ENCODE measurements at regions not wholly inside any gene's neighbourhood (a gene's known extent, or its start where the extent isn't known, plus 50 kb on each side); places are given as distances from the start of the nearest gene placed in this dataset.

GRCh38 chr17:73776351-73777130 lies 132.3 kb upstream of the SDK2 start:
- Histone ChIP-seq H3K36me3 (ENCODE audit: control insufficient read depth, insufficient read depth, low read length) (no peaks in the 10 kb centered on the region), H3K27me3 (replicated peaks; ENCODE audit: control insufficient read depth, insufficient read depth, low read length, poor library complexity, severe bottlenecking) (no peaks in the 10 kb centered on the region), H3K9me3 (ENCODE audit: control insufficient read depth, low read length) (no peaks in the 10 kb centered on the region)

GRCh38 chr17:73777131-73777449 lies 132.8 kb upstream of the SDK2 start:
- Histone ChIP-seq H3K36me3 (ENCODE audit: control insufficient read depth, insufficient read depth, low read length) (no peaks in the 10 kb centered on the region), H3K9me3 (ENCODE audit: control insufficient read depth, low read length) (no peaks in the 10 kb centered on the region), H3K27me3 (replicated peaks; ENCODE audit: control insufficient read depth, insufficient read depth, low read length, poor library complexity, severe bottlenecking) (no peaks in the 10 kb centered on the region), H3K27ac (ENCODE audit: insufficient read depth, low read length, poor library complexity, severe bottlenecking) (no peak overlapping the region), H3K4me3 (ENCODE audit: insufficient read depth, low read depth, low read length, poor library complexity, severe bottlenecking) (no peak overlapping the region), H3K4me1 (ENCODE audit: control insufficient read depth, insufficient read depth, low read length, poor library complexity, severe bottlenecking) (no peaks in the 10 kb centered on the region)
- no peak for DNase-seq

More at GRCh38 chr17:73776351-73777130, 132.3 kb upstream of the SDK2 start:
- no peak overlapping the region for H3K27ac ChIP-seq (ENCODE audit: insufficient read depth, low read length, poor library complexity, severe bottlenecking)
- no peaks in the 10 kb centered on the region for H3K4me1 ChIP-seq (ENCODE audit: control insufficient read depth, insufficient read depth, low read length, poor library complexity, severe bottlenecking)
- DNase-seq = no peak
- H3K4me3 ChIP-seq (ENCODE audit: insufficient read depth, low read depth, low read length, poor library complexity, severe bottlenecking) = no peak overlapping the region

GRCh38 chr17:73782231-73782630 lies 138.0 kb upstream of the SDK2 start:
- H3K9me3 ChIP-seq (ENCODE audit: control insufficient read depth, low read length) = no peaks in the 10 kb centered on the region
- no peak for DNase-seq
- H3K4me3 ChIP-seq (ENCODE audit: insufficient read depth, low read depth, low read length, poor library complexity, severe bottlenecking) = no peak overlapping the region
- no peaks in the 10 kb centered on the region for H3K36me3 ChIP-seq (ENCODE audit: control insufficient read depth, insufficient read depth, low read length)
- H3K27me3 ChIP-seq (replicated peaks; ENCODE audit: control insufficient read depth, insufficient read depth, low read length, poor library complexity, severe bottlenecking) = no peaks in the 10 kb centered on the region
- H3K4me1 ChIP-seq (ENCODE audit: control insufficient read depth, insufficient read depth, low read length, poor library complexity, severe bottlenecking) = no peaks in the 10 kb centered on the region
- no peak overlapping the region for H3K27ac ChIP-seq (ENCODE audit: insufficient read depth, low read length, poor library complexity, severe bottlenecking)

- Histone ChIP-seq H3K4me1 (ENCODE audit: control insufficient read depth, insufficient read depth, low read length, poor library complexity, severe bottlenecking) (no peaks in the 10 kb centered on the region), H3K27me3 (replicated peaks; ENCODE audit: control insufficient read depth, insufficient read depth, low read length, poor library complexity, severe bottlenecking) (no peaks in the 10 kb centered on the region), H3K36me3 (ENCODE audit: control insufficient read depth, insufficient read depth, low read length) (no peaks in the 10 kb centered on the region), H3K27ac (ENCODE audit: insufficient read depth, low read length, poor library complexity, severe bottlenecking) (no peak overlapping the region), H3K4me3 (ENCODE audit: insufficient read depth, low read depth, low read length, poor library complexity, severe bottlenecking) (no peak overlapping the region), H3K9me3 (ENCODE audit: control insufficient read depth, low read length) (no peaks in the 10 kb centered on the region)
- DNase-seq = no peak
Measured at GRCh38 chr17:73782641-73783381, 138.6 kb upstream of the SDK2 start.

- no peaks in the 10 kb centered on the region for H3K9me3 ChIP-seq (ENCODE audit: control insufficient read depth, low read length)
- no peak overlapping the region for H3K4me3 ChIP-seq (ENCODE audit: insufficient read depth, low read depth, low read length, poor library complexity, severe bottlenecking)
- no peak overlapping the region for H3K27ac ChIP-seq (ENCODE audit: insufficient read depth, low read length, poor library complexity, severe bottlenecking)
- H3K27me3 ChIP-seq (replicated peaks; ENCODE audit: control insufficient read depth, insufficient read depth, low read length, poor library complexity, severe bottlenecking) = no peaks in the 10 kb centered on the region
- no peaks in the 10 kb centered on the region for H3K36me3 ChIP-seq (ENCODE audit: control insufficient read depth, insufficient read depth, low read length)
- no peaks in the 10 kb centered on the region for H3K4me1 ChIP-seq (ENCODE audit: control insufficient read depth, insufficient read depth, low read length, poor library complexity, severe bottlenecking)
- no peak for DNase-seq
Measured at GRCh38 chr17:73783382-73783766, 139.1 kb upstream of the SDK2 start.

GRCh38 chr17:73783945-73784603 lies 139.8 kb upstream of the SDK2 start:
- DNase-seq = no peak
- no peaks in the 10 kb centered on the region for H3K4me1 ChIP-seq (ENCODE audit: control insufficient read depth, insufficient read depth, low read length, poor library complexity, severe bottlenecking)
- H3K9me3 ChIP-seq (ENCODE audit: control insufficient read depth, low read length) = no peaks in the 10 kb centered on the region
- H3K27me3 ChIP-seq (replicated peaks; ENCODE audit: control insufficient read depth, insufficient read depth, low read length, poor library complexity, severe bottlenecking) = no peaks in the 10 kb centered on the region
- H3K4me3 ChIP-seq (ENCODE audit: insufficient read depth, low read depth, low read length, poor library complexity, severe bottlenecking) = no peak overlapping the region
- H3K36me3 ChIP-seq (ENCODE audit: control insufficient read depth, insufficient read depth, low read length) = no peaks in the 10 kb centered on the region
- no peak overlapping the region for H3K27ac ChIP-seq (ENCODE audit: insufficient read depth, low read length, poor library complexity, severe bottlenecking)

GRCh38 chr17:73785496-73785895 lies 141.3 kb upstream of the SDK2 start:
- Histone ChIP-seq H3K4me1 (ENCODE audit: control insufficient read depth, insufficient read depth, low read length, poor library complexity, severe bottlenecking) (no peaks in the 10 kb centered on the region), H3K9me3 (ENCODE audit: control insufficient read depth, low read length) (no peaks in the 10 kb centered on the region), H3K4me3 (ENCODE audit: insufficient read depth, low read depth, low read length, poor library complexity, severe bottlenecking) (no peak overlapping the region), H3K27ac (ENCODE audit: insufficient read depth, low read length, poor library complexity, severe bottlenecking) (no peak overlapping the region), H3K27me3 (replicated peaks; ENCODE audit: control insufficient read depth, insufficient read depth, low read length, poor library complexity, severe bottlenecking) (no peaks in the 10 kb centered on the region), H3K36me3 (ENCODE audit: control insufficient read depth, insufficient read depth, low read length) (no peaks in the 10 kb centered on the region)
- DNase-seq = no peak

GRCh38 chr17:73785958-73786743 lies 141.9 kb upstream of the SDK2 start:
- Histone ChIP-seq H3K4me1 (ENCODE audit: control insufficient read depth, insufficient read depth, low read length, poor library complexity, severe bottlenecking) (no peaks in the 10 kb centered on the region), H3K4me3 (ENCODE audit: insufficient read depth, low read depth, low read length, poor library complexity, severe bottlenecking) (no peak overlapping the region), H3K36me3 (ENCODE audit: control insufficient read depth, insufficient read depth, low read length) (no peaks in the 10 kb centered on the region), H3K27me3 (replicated peaks; ENCODE audit: control insufficient read depth, insufficient read depth, low read length, poor library complexity, severe bottlenecking) (no peaks in the 10 kb centered on the region), H3K27ac (ENCODE audit: insufficient read depth, low read length, poor library complexity, severe bottlenecking) (no peak overlapping the region), H3K9me3 (ENCODE audit: control insufficient read depth, low read length) (no peaks in the 10 kb centered on the region)
- DNase-seq = no peak

GRCh38 chr17:73787076-73788059 lies 143.1 kb upstream of the SDK2 start:
- Histone ChIP-seq H3K27ac (ENCODE audit: insufficient read depth, low read length, poor library complexity, severe bottlenecking) (no peak overlapping the region), H3K36me3 (ENCODE audit: control insufficient read depth, insufficient read depth, low read length) (no peaks in the 10 kb centered on the region), H3K4me1 (ENCODE audit: control insufficient read depth, insufficient read depth, low read length, poor library complexity, severe bottlenecking) (no peaks in the 10 kb centered on the region), H3K9me3 (ENCODE audit: control insufficient read depth, low read length) (no peaks in the 10 kb centered on the region), H3K4me3 (ENCODE audit: insufficient read depth, low read depth, low read length, poor library complexity, severe bottlenecking) (no peak overlapping the region), H3K27me3 (replicated peaks; ENCODE audit: control insufficient read depth, insufficient read depth, low read length, poor library complexity, severe bottlenecking) (no peaks in the 10 kb centered on the region)
- DNase-seq = no peak
